ENCODE measurements at regions not wholly inside any gene's neighbourhood (a gene's known extent, or its start where the extent isn't known, plus 50 kb on each side); places are given as distances from the start of the nearest gene placed in this dataset.

GRCh38 chr1:185412385-185413087 lies 95.5 kb upstream of the IVNS1ABP start:
- TF ChIP-seq CTCF (IDR thresholded peaks at IDR 0.05; ENCODE audit: insufficient read depth, low read length) (no peak), REST (IDR thresholded peaks at IDR 0.05; ENCODE audit: insufficient replicate concordance, low read depth) (no peak), POLR2AphosphoS5 (IDR thresholded peaks at IDR 0.05; ENCODE audit: low read depth) (no peak), SPI1 (IDR thresholded peaks at IDR 0.05; ENCODE audit: borderline replicate concordance, low read depth) (no peak), GABPA (IDR thresholded peaks at IDR 0.05; ENCODE audit: low read depth) (no peak)

Data from HL-60 (cell line).